ENCODE measurements at regions not wholly inside any gene's neighbourhood (a gene's known extent, or its start where the extent isn't known, plus 50 kb on each side); places are given as distances from the start of the nearest gene placed in this dataset.

- peak overlapping the region; percentile 53 for H3K4me2 ChIP-seq
- no peak for TF ChIP-seq CTCF (IDR thresholded peaks at IDR 0.05)
- no peak for TF ChIP-seq EZH2phosphoT487 (IDR thresholded peaks at IDR 0.05)
- no peak for TF ChIP-seq EZH2 (IDR thresholded peaks at IDR 0.05)
- H3K27ac Mint-ChIP-seq = no peak overlapping the region
Observed at GRCh38 chr16:26475596-26475995, 591.1 kb upstream of the C16orf82 start.

GRCh38 chr16:26491101-26491670 lies 575.5 kb upstream of the C16orf82 start:
- H3K9me3 ChIP-seq (ENCODE audit: low read depth) = no peaks in the 10 kb centered on the region
- peaks cover 12% of the 10 kb centered on the region for H3F3A ChIP-seq (ENCODE audit: low read depth)
- no peaks in the 10 kb centered on the region for H4K20me1 ChIP-seq (ENCODE audit: low read depth)
- H3K27ac ChIP-seq = no peak overlapping the region
- no peaks in the 10 kb centered on the region for H3K36me3 ChIP-seq
- TF ChIP-seq CTCF (IDR thresholded peaks at IDR 0.05) = no peak
- TF ChIP-seq EZH2phosphoT487 (IDR thresholded peaks at IDR 0.05) = no peak
- no peak for TF ChIP-seq EZH2 (IDR thresholded peaks at IDR 0.05)
- Mint-ChIP-seq H3K27ac (no peak overlapping the region), H3K4me3 (no peak overlapping the region), H3K27me3 (ENCODE audit: insufficient read depth, low read depth) (peaks cover 2% of the 10 kb centered on the region), H3K36me3 (no peaks in the 10 kb centered on the region), H3K9me3 (peaks cover 9% of the 10 kb centered on the region), H3K4me1 (peaks cover 17% of the 10 kb centered on the region)
- no peak overlapping the region for H3K9ac ChIP-seq
- no peaks in the 10 kb centered on the region for H3K79me2 ChIP-seq (ENCODE audit: low read depth)
- H3K4me3 ChIP-seq = no peak overlapping the region
- peak; percentile 27 for DNase-seq (ENCODE audit: low spot score)
- H3K4me1 ChIP-seq = peaks cover 40% of the 10 kb centered on the region
- peak overlapping the region; percentile 1 for H3K4me2 ChIP-seq
- H3K27me3 ChIP-seq = no peaks in the 10 kb centered on the region
- no peak overlapping the region for H2AFZ ChIP-seq (replicated peaks)

More at GRCh38 chr16:26475596-26475995, 591.1 kb upstream of the C16orf82 start:
- Histone ChIP-seq H3K79me2 (ENCODE audit: low read depth) (no peaks in the 10 kb centered on the region), H4K20me1 (ENCODE audit: low read depth) (no peaks in the 10 kb centered on the region), H3K36me3 (no peaks in the 10 kb centered on the region), H3K4me1 (peaks cover 18% of the 10 kb centered on the region), H3K27me3 (no peaks in the 10 kb centered on the region), H2AFZ (replicated peaks) (peak overlapping the region; percentile 40), H3K4me3 (no peak overlapping the region), H3K9me3 (ENCODE audit: low read depth) (peaks cover 6% of the 10 kb centered on the region), H3K9ac (no peak overlapping the region), H3F3A (ENCODE audit: low read depth) (peaks cover 11% of the 10 kb centered on the region), H3K27ac (no peak overlapping the region)
- Mint-ChIP-seq H3K36me3 (no peaks in the 10 kb centered on the region), H3K27me3 (ENCODE audit: insufficient read depth, low read depth) (peaks cover 2% of the 10 kb centered on the region), H3K4me3 (no peak overlapping the region), H3K9me3 (peaks cover 41% of the 10 kb centered on the region), H3K4me1 (peaks cover 11% of the 10 kb centered on the region)
- DNase-seq (ENCODE audit: low spot score) = no peak

- TF ChIP-seq CTCF (IDR thresholded peaks at IDR 0.05) (no peak), EZH2 (IDR thresholded peaks at IDR 0.05) (no peak), EZH2phosphoT487 (IDR thresholded peaks at IDR 0.05) (no peak)
- Histone ChIP-seq H3K79me2 (ENCODE audit: low read depth) (no peaks in the 10 kb centered on the region), H3K9ac (no peak overlapping the region), H3K27me3 (no peaks in the 10 kb centered on the region), H3K27ac (no peak overlapping the region), H3K4me3 (no peak overlapping the region), H3K36me3 (no peaks in the 10 kb centered on the region), H3K4me1 (peaks cover 40% of the 10 kb centered on the region), H4K20me1 (ENCODE audit: low read depth) (no peaks in the 10 kb centered on the region), H2AFZ (replicated peaks) (no peak overlapping the region), H3K4me2 (no peak overlapping the region), H3F3A (ENCODE audit: low read depth) (peaks cover 12% of the 10 kb centered on the region), H3K9me3 (ENCODE audit: low read depth) (no peaks in the 10 kb centered on the region)
- peaks cover 9% of the 10 kb centered on the region for H3K9me3 Mint-ChIP-seq
- no peak overlapping the region for H3K27ac Mint-ChIP-seq
- DNase-seq (ENCODE audit: low spot score) = no peak
- no peaks in the 10 kb centered on the region for H3K36me3 Mint-ChIP-seq
- no peak overlapping the region for H3K4me3 Mint-ChIP-seq
- peaks cover 17% of the 10 kb centered on the region for H3K4me1 Mint-ChIP-seq
- peaks cover 2% of the 10 kb centered on the region for H3K27me3 Mint-ChIP-seq (ENCODE audit: insufficient read depth, low read depth)
Observed at GRCh38 chr16:26491962-26492361, 574.8 kb upstream of the C16orf82 start.
